ENCODE measurements at regions not wholly inside any gene's neighbourhood (a gene's known extent, or its start where the extent isn't known, plus 50 kb on each side); places are given as distances from the start of the nearest gene placed in this dataset.

DNA sequence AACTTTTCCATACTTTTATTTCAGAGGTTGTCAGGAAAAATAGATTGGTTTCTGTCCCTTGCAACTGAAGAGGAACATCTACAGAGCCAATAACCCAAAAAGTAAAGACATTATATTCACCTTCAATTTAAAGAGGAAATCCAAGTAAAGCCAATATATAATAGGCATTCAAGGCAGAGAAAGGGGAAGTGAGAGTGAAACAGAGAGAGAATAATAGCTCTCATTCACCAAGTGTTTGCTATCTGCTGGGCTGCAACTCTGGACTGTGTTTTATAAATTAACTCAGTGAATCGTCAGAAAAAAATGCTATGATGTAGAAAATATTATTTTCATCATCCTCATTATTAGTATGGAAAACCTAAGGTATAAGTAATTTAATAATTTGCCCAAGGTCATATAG, 448.5 kb downstream of the TRAM1L1 start:
- no peaks in the 10 kb centered on the region for H3K4me1 Mint-ChIP-seq

More for the DNA sequence above, 448.5 kb downstream of the TRAM1L1 start:
- Histone ChIP-seq H4K20me1 (replicated peaks; ENCODE audit: insufficient read depth) (no peaks in the 10 kb centered on the region), H3K9me2 (ENCODE audit: insufficient read depth) (no peaks in the 10 kb centered on the region), H3K4me2 (no peak overlapping the region), H3K27me3 (ENCODE audit: insufficient read depth) (no peaks in the 10 kb centered on the region), H3K79me2 (replicated peaks; ENCODE audit: insufficient read depth) (no peaks in the 10 kb centered on the region), H3K4me1 (ENCODE audit: insufficient read depth) (no peaks in the 10 kb centered on the region), H3K4me3 (no peak overlapping the region), H3K36me3 (ENCODE audit: insufficient read depth) (no peaks in the 10 kb centered on the region), H3K27ac (ENCODE audit: low read depth) (no peak overlapping the region), H3F3A (replicated peaks; ENCODE audit: low read depth) (no peaks in the 10 kb centered on the region), H2AFZ (no peak overlapping the region)
- DNase-seq (ENCODE audit: low spot score) (no peak), ATAC-seq (no peak)
- Mint-ChIP-seq H3K27me3 (ENCODE audit: insufficient read depth, low read depth, poor library complexity) (no peaks in the 10 kb centered on the region), H3K4me3 (no peak overlapping the region), H3K9me3 (no peaks in the 10 kb centered on the region), H3K36me3 (ENCODE audit: low read depth) (no peaks in the 10 kb centered on the region), H3K27ac (no peak overlapping the region)
- TF ChIP-seq NANOG (IDR thresholded peaks at IDR 0.05; ENCODE audit: borderline replicate concordance) (no peak), EZH2 (IDR thresholded peaks at IDR 0.05; ENCODE audit: low read depth, unreplicated experiment) (no peak), ZNF114 (CRISPR knock-in tag; IDR thresholded peaks at IDR 0.05) (no peak), CREB1 (CRISPR knock-in tag; IDR thresholded peaks at IDR 0.05; ENCODE audit: low read depth) (no peak), POLR2AphosphoS5 (IDR thresholded peaks at IDR 0.05; ENCODE audit: low read depth) (no peak), STAT1 (IDR thresholded peaks at IDR 0.05; ENCODE audit: unreplicated experiment) (no peak), ZNF331 (CRISPR knock-in tag; IDR thresholded peaks at IDR 0.05; ENCODE audit: low read depth) (no peak), EZH2phosphoT487 (IDR thresholded peaks at IDR 0.05; ENCODE audit: unreplicated experiment) (no peak), JUNB (IDR thresholded peaks at IDR 0.05; ENCODE audit: unreplicated experiment) (no peak)
- TF ChIP-seq, protein P1, sequence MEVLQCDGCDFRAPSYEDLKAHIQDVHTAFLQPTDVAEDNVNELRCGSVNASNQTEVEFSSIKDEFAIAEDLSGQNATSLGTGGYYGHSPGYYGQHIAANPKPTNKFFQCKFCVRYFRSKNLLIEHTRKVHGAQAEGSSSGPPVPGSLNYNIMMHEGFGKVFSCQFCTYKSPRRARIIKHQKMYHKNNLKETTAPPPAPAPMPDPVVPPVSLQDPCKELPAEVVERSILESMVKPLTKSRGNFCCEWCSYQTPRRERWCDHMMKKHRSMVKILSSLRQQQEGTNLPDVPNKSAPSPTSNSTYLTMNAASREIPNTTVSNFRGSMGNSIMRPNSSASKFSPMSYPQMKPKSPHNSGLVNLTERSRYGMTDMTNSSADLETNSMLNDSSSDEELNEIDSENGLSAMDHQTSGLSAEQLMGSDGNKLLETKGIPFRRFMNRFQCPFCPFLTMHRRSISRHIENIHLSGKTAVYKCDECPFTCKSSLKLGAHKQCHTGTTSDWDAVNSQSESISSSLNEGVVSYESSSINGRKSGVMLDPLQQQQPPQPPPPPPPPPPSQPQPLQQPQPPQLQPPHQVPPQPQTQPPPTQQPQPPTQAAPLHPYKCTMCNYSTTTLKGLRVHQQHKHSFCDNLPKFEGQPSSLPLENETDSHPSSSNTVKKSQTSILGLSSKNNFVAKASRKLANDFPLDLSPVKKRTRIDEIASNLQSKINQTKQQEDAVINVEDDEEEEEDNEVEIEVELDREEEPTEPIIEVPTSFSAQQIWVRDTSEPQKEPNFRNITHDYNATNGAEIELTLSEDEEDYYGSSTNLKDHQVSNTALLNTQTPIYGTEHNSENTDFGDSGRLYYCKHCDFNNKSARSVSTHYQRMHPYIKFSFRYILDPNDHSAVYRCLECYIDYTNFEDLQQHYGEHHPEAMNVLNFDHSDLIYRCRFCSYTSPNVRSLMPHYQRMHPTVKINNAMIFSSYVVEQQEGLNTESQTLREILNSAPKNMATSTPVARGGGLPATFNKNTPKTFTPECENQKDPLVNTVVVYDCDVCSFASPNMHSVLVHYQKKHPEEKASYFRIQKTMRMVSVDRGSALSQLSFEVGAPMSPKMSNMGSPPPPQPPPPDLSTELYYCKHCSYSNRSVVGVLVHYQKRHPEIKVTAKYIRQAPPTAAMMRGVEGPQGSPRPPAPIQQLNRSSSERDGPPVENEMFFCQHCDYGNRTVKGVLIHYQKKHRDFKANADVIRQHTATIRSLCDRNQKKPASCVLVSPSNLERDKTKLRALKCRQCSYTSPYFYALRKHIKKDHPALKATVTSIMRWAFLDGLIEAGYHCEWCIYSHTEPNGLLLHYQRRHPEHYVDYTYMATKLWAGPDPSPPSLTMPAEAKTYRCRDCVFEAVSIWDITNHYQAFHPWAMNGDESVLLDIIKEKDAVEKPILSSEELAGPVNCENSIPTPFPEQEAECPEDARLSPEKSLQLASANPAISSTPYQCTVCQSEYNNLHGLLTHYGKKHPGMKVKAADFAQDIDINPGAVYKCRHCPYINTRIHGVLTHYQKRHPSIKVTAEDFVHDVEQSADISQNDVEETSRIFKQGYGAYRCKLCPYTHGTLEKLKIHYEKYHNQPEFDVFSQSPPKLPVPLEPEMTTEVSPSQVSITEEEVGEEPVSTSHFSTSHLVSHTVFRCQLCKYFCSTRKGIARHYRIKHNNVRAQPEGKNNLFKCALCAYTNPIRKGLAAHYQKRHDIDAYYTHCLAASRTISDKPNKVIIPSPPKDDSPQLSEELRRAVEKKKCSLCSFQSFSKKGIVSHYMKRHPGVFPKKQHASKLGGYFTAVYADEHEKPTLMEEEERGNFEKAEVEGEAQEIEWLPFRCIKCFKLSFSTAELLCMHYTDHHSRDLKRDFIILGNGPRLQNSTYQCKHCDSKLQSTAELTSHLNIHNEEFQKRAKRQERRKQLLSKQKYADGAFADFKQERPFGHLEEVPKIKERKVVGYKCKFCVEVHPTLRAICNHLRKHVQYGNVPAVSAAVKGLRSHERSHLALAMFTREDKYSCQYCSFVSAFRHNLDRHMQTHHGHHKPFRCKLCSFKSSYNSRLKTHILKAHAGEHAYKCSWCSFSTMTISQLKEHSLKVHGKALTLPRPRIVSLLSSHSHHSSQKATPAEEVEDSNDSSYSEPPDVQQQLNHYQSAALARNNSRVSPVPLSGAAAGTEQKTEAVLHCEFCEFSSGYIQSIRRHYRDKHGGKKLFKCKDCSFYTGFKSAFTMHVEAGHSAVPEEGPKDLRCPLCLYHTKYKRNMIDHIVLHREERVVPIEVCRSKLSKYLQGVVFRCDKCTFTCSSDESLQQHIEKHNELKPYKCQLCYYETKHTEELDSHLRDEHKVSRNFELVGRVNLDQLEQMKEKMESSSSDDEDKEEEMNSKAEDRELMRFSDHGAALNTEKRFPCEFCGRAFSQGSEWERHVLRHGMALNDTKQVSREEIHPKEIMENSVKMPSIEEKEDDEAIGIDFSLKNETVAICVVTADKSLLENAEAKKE (CRISPR knock-in tag; IDR thresholded peaks at IDR 0.05): no peak
- TF ChIP-seq, protein P2, sequence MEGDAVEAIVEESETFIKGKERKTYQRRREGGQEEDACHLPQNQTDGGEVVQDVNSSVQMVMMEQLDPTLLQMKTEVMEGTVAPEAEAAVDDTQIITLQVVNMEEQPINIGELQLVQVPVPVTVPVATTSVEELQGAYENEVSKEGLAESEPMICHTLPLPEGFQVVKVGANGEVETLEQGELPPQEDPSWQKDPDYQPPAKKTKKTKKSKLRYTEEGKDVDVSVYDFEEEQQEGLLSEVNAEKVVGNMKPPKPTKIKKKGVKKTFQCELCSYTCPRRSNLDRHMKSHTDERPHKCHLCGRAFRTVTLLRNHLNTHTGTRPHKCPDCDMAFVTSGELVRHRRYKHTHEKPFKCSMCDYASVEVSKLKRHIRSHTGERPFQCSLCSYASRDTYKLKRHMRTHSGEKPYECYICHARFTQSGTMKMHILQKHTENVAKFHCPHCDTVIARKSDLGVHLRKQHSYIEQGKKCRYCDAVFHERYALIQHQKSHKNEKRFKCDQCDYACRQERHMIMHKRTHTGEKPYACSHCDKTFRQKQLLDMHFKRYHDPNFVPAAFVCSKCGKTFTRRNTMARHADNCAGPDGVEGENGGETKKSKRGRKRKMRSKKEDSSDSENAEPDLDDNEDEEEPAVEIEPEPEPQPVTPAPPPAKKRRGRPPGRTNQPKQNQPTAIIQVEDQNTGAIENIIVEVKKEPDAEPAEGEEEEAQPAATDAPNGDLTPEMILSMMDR (conservative IDR thresholded peaks at IDR 0.05; ENCODE audit: low read depth in 2 of 2): no peak
- TF ChIP-seq, protein P3, sequence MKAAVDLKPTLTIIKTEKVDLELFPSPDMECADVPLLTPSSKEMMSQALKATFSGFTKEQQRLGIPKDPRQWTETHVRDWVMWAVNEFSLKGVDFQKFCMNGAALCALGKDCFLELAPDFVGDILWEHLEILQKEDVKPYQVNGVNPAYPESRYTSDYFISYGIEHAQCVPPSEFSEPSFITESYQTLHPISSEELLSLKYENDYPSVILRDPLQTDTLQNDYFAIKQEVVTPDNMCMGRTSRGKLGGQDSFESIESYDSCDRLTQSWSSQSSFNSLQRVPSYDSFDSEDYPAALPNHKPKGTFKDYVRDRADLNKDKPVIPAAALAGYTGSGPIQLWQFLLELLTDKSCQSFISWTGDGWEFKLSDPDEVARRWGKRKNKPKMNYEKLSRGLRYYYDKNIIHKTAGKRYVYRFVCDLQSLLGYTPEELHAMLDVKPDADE (IDR thresholded peaks at IDR 0.05): no peak
- TF ChIP-seq, protein P4, sequence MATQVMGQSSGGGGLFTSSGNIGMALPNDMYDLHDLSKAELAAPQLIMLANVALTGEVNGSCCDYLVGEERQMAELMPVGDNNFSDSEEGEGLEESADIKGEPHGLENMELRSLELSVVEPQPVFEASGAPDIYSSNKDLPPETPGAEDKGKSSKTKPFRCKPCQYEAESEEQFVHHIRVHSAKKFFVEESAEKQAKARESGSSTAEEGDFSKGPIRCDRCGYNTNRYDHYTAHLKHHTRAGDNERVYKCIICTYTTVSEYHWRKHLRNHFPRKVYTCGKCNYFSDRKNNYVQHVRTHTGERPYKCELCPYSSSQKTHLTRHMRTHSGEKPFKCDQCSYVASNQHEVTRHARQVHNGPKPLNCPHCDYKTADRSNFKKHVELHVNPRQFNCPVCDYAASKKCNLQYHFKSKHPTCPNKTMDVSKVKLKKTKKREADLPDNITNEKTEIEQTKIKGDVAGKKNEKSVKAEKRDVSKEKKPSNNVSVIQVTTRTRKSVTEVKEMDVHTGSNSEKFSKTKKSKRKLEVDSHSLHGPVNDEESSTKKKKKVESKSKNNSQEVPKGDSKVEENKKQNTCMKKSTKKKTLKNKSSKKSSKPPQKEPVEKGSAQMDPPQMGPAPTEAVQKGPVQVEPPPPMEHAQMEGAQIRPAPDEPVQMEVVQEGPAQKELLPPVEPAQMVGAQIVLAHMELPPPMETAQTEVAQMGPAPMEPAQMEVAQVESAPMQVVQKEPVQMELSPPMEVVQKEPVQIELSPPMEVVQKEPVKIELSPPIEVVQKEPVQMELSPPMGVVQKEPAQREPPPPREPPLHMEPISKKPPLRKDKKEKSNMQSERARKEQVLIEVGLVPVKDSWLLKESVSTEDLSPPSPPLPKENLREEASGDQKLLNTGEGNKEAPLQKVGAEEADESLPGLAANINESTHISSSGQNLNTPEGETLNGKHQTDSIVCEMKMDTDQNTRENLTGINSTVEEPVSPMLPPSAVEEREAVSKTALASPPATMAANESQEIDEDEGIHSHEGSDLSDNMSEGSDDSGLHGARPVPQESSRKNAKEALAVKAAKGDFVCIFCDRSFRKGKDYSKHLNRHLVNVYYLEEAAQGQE (IDR thresholded peaks at IDR 0.05; ENCODE audit: unreplicated experiment): no peak

Measured in GM23338 (cell line).